Spleen (tissue), 7 donors: ENCODE measurements at regions not wholly inside any gene's neighbourhood (a gene's known extent, or its start where the extent isn't known, plus 50 kb on each side); places are given as distances from the start of the nearest gene placed in this dataset.

ENCODE experiments used
- POLR2A ChIP-seq, 3 donors: fragments of 450-650 bp; IDR thresholded peaks; one replicate each; pipeline ENCODE4 v1.5.1; 2017; ENCODE audit warnings: antibody characterized with exemption in 3 of 3, mild to moderate bottlenecking in 1 of 3
- POLR2AphosphoS5 ChIP-seq, 3 donors: sonication (generic); formaldehyde crosslinking; IDR thresholded peaks; one replicate each; pipeline ENCODE4 v1.5.1; 2017; ENCODE audit warnings: antibody characterized with exemption in 3 of 3
- TF ChIP-seq, protein P1 (sequence below), 11 experiments: fragments of 200-600 bp in 7 of 11; fragments of 450-650 bp in 4 of 11; sonication (generic) in 4 of 11; IDR thresholded peaks in 8 of 11; conservative IDR thresholded peaks in 3 of 11; 1 replicate in 7 of 11; 2 replicates in 4 of 11; pipeline versions ENCODE4 v1.4.0 to v1.8.0; 2016 to 2021; ENCODE audit warnings: antibody characterized with exemption in 11 of 11, inconsistent platforms in 4 of 11, mild to moderate bottlenecking in 1 of 11
- donor health status: DM: no; HTN: no; CAD: no; lungs with moderate emphysema.
- donor health status: DM: no; HTN: no; CAD: no.
- donor health status: DM: no; HTN: no; CAD: no.

- TF ChIP-seq POLR2A (IDR thresholded peaks at IDR 0.05) (no peak), POLR2AphosphoS5 (IDR thresholded peaks at IDR 0.05) (no peak)
- TF ChIP-seq, protein P1, sequence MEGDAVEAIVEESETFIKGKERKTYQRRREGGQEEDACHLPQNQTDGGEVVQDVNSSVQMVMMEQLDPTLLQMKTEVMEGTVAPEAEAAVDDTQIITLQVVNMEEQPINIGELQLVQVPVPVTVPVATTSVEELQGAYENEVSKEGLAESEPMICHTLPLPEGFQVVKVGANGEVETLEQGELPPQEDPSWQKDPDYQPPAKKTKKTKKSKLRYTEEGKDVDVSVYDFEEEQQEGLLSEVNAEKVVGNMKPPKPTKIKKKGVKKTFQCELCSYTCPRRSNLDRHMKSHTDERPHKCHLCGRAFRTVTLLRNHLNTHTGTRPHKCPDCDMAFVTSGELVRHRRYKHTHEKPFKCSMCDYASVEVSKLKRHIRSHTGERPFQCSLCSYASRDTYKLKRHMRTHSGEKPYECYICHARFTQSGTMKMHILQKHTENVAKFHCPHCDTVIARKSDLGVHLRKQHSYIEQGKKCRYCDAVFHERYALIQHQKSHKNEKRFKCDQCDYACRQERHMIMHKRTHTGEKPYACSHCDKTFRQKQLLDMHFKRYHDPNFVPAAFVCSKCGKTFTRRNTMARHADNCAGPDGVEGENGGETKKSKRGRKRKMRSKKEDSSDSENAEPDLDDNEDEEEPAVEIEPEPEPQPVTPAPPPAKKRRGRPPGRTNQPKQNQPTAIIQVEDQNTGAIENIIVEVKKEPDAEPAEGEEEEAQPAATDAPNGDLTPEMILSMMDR (IDR thresholded peaks at IDR 0.05 in 8 of 11, conservative IDR thresholded peaks at IDR 0.05 in 3 of 11), result no peak
These were observed 54.1 kb upstream of the HBS1L start for GRCh38 chr6:135108692-135109091.
